IPS-18a (cell line): ENCODE measurements at regions not wholly inside any gene's neighbourhood (a gene's known extent, or its start where the extent isn't known, plus 50 kb on each side); places are given as distances from the start of the nearest gene placed in this dataset.

ENCODE experiments used
- H3K27ac ChIP-seq: one replicate; pipeline ENCODE4 v1.5.1; 2013; ENCODE audit warnings: low read length
- H3K27me3 ChIP-seq: one replicate; pipeline ENCODE4 v1.6.1; 2013; ENCODE audit warnings: mild to moderate bottlenecking, low read length; ENCODE audit not compliant: control insufficient read depth, insufficient read depth
- H3K36me3 ChIP-seq: one replicate; pipeline ENCODE4 v1.6.1; 2013; ENCODE audit warnings: low read depth, low read length; ENCODE audit not compliant: control insufficient read depth
- H3K4me1 ChIP-seq: one replicate; pipeline ENCODE4 v1.6.1; 2013; ENCODE audit warnings: low read depth, low read length; ENCODE audit not compliant: control insufficient read depth
- H3K4me3 ChIP-seq: one replicate; pipeline ENCODE4 v1.5.1; 2013; ENCODE audit warnings: low read length
- H3K9ac ChIP-seq: one replicate; pipeline ENCODE4 v1.6.1; 2013; ENCODE audit warnings: mild to moderate bottlenecking, low read length, moderate library complexity
- H3K9me3 ChIP-seq: one replicate; pipeline ENCODE4 v1.6.1; 2013; ENCODE audit warnings: low read depth, low read length; ENCODE audit not compliant: control insufficient read depth

DNA sequence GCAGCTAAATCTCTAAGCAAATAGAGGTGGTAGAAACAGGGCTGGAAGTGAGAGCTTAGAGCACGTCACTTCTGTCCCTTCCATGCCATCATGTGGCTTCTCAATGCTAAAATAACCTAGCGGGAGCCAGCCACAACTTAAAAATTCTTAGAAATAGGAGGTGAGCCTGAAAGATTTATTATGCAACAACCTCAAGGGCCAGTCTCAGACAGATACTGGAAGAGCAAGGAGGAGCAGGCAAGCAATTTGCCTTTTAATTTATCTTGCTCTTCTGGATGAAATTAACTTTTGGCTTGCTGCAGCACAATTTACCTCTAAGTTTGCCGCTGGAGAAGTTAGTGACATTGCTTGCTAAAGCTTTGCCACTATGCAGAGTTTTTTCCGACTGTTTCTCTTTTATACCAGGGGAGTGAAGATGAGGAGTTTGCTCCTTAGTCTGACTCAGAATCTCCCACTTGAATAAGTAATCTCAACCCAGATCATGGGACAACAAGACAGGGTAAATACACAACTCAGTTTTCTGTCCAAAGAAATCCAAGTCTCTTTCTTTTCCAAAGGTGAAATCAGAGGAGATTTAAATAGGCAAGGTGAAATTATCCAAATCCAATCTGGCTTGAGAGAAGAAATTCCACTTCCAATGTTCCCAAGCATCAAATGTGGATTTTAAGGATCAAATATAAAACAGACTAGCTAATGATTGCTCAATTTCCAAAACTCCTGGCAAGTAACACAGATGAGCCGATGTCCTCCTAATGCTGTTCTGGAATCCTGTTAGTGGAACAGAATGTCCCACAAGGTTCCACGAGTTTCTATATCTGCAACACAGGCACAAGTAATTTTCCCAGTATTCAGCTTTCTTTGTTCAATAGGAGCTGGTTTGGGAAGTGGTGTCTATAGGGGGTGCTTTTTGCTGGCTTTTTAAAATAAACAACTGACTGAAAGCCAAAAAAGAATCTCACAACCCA is 329.4 kb upstream of the RORA start:
- no peaks in the 10 kb centered on the region for H3K27me3 ChIP-seq
- no peak overlapping the region for H3K27ac ChIP-seq
- H3K36me3 ChIP-seq, result no peaks in the 10 kb centered on the region
- no peak overlapping the region for H3K4me3 ChIP-seq
- H3K9me3 ChIP-seq, result no peaks in the 10 kb centered on the region
- H3K4me1 ChIP-seq, result no peaks in the 10 kb centered on the region
- H3K9ac ChIP-seq, result no peak overlapping the region

DNA sequence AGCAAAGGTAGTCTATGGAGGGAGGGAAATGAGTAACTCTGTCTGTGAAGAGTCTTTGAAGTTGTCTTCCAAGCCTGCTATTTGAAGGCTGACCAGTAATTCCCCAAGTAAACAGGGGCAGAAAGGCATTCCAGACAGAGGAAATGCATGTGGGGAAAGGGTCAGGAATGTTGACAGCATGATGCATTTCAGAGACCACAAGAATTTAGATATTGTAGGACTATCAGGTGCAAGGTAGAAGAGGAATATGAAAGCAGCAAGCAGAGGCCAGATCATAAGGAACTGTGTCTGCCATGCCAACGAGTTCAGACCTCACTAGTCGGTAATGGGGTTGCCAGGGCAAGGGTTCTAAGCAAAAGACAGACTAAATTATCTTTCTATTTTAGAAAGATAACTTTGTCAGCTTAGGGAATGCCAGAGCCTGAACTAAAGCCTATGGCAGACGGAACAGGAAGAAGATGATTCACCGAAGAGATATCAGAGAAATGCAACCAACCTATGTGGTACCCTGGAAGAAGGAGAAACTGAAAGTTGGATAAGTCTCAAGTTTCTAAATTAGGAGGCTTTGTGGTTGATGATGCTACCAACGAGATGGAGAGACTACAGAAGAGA is 327.0 kb upstream of the RORA start:
- no peaks in the 10 kb centered on the region for H3K36me3 ChIP-seq
- H3K9ac ChIP-seq, result no peak overlapping the region
- H3K27me3 ChIP-seq, result no peaks in the 10 kb centered on the region
- no peak overlapping the region for H3K4me3 ChIP-seq
- H3K9me3 ChIP-seq, result no peaks in the 10 kb centered on the region
- H3K27ac ChIP-seq, result no peak overlapping the region
- no peaks in the 10 kb centered on the region for H3K4me1 ChIP-seq

- Histone ChIP-seq H3K36me3 (no peaks in the 10 kb centered on the region), H3K4me3 (no peak overlapping the region)
Measured at GRCh38 chr15:61549727-61550126, 320.6 kb upstream of the RORA start.

DNA sequence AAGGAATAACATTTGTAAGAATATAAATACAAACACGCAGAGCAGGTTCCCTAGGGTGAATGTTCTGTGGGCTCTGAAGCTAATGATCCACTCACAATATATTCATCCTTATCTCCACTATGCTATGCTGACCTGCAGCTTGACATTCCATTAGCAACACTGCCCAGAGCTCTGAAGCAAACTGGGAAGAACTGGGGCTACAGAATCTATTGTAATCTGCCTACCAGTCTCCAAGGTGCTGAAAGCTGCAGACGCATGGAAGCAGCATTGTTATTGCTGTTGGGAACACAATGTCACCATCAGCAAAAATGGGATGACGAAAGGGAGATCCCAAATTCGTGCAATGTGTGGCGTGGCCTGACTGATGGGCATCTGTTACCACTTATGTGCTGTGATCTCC is 316.7 kb upstream of the RORA start:
- Histone ChIP-seq H3K9me3 (no peaks in the 10 kb centered on the region), H3K36me3 (no peaks in the 10 kb centered on the region), H3K27ac (no peak overlapping the region), H3K27me3 (no peaks in the 10 kb centered on the region), H3K9ac (no peak overlapping the region), H3K4me3 (no peak overlapping the region), H3K4me1 (no peaks in the 10 kb centered on the region)

More at GRCh38 chr15:61549727-61550126, 320.6 kb upstream of the RORA start:
- H3K9ac ChIP-seq, result no peak overlapping the region
- H3K4me1 ChIP-seq, result no peaks in the 10 kb centered on the region
- H3K9me3 ChIP-seq, result no peaks in the 10 kb centered on the region
- H3K27me3 ChIP-seq, result no peaks in the 10 kb centered on the region
- no peak overlapping the region for H3K27ac ChIP-seq

GRCh38 chr15:61541516-61541915 is 312.4 kb upstream of the RORA start:
- Histone ChIP-seq H3K27me3 (no peaks in the 10 kb centered on the region), H3K4me1 (peaks cover 5% of the 10 kb centered on the region), H3K9ac (no peak overlapping the region)

DNA sequence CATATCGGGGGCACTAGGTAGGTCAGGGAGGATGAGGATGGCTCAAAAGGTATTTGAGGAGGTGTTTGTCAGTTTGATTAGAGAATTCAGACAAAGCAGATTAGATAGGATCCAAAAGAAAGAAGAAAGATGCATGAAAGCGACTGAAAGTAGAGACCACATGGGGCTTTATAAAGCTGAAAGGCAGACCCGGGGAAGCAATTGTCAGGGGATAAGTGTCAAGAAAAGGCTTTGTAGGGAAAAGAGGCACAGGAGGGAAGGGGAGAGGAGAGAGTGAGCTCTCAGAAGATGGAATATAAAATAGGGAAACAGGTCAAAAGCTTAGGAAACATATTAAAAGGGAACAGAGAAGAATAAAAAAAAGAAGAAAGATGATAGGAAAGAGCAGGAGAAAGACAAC is 308.2 kb upstream of the RORA start:
- no peaks in the 10 kb centered on the region for H3K36me3 ChIP-seq
- H3K4me1 ChIP-seq, result peaks cover 5% of the 10 kb centered on the region
- no peaks in the 10 kb centered on the region for H3K27me3 ChIP-seq
- no peaks in the 10 kb centered on the region for H3K9me3 ChIP-seq
- no peak overlapping the region for H3K27ac ChIP-seq
- no peak overlapping the region for H3K9ac ChIP-seq
- no peak overlapping the region for H3K4me3 ChIP-seq

More at GRCh38 chr15:61541516-61541915, 312.4 kb upstream of the RORA start:
- no peaks in the 10 kb centered on the region for H3K36me3 ChIP-seq
- no peak overlapping the region for H3K4me3 ChIP-seq
- no peak overlapping the region for H3K27ac ChIP-seq
- H3K9me3 ChIP-seq, result no peaks in the 10 kb centered on the region

DNA sequence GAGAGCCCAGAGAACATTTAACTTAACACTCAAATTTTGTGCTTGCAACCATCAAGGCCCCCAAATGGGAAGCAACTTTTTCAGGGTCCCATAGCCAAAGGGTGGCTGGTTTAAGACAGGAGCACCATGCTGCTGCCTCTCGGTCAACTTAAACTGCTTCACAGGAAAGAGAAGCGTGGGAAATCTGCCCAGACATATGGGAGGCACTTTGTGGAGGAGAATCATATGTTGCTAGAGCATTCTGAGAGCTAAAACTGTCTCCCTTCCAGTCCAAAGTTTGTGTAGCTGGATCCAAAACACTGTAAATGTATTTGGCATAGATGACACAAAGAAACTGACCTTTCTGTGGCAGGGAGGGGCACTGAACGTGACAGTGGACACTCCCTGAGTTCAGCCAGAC is 305.9 kb upstream of the RORA start:
- Histone ChIP-seq H3K9ac (no peak overlapping the region), H3K9me3 (no peaks in the 10 kb centered on the region), H3K27ac (no peak overlapping the region), H3K27me3 (no peaks in the 10 kb centered on the region), H3K4me1 (peaks cover 5% of the 10 kb centered on the region), H3K4me3 (no peak overlapping the region), H3K36me3 (no peaks in the 10 kb centered on the region)

DNA sequence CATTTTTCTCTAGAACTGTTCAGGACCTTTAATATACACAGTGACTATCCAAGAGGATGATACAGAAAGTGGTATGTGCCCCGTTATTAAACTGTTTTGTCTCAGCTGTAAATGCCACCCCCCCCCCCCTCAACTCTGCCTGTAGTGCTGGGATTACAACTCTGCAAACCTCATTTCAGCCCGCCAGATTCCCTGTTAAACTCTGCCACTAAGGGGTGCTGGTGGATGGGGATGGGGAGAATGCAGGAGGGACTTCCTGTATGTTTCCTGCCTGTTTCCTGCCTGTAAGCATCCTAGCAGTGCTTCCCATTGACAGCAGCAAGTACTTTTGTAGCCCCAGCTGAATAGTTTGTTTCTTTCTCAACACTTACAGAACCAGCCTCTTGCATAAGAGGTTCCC is 301.7 kb upstream of the RORA start:
- H3K4me3 ChIP-seq, result no peak overlapping the region
- H3K9ac ChIP-seq, result no peak overlapping the region
- peaks cover 9% of the 10 kb centered on the region for H3K4me1 ChIP-seq
- no peak overlapping the region for H3K27ac ChIP-seq
- H3K27me3 ChIP-seq, result no peaks in the 10 kb centered on the region
- no peaks in the 10 kb centered on the region for H3K36me3 ChIP-seq
- H3K9me3 ChIP-seq, result no peaks in the 10 kb centered on the region

DNA sequence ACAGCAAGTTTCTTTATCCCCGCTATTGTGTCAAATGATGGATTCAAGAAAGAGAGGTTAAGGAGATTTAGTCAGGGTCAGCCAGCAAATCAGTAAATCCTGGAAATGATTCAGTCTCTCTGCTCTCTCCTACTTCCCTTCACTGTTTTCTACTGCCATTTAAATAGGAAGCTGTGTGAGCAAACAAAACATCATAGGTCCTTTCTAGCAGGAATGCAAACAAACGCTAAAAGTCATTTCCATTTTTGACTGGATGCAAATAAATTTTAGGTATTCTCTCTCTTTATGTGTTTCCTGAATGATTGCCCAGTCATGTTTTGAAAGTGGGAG is 299.4 kb upstream of the RORA start:
- no peaks in the 10 kb centered on the region for H3K9me3 ChIP-seq
- no peaks in the 10 kb centered on the region for H3K36me3 ChIP-seq
- no peaks in the 10 kb centered on the region for H3K27me3 ChIP-seq
- no peak overlapping the region for H3K27ac ChIP-seq
- H3K4me1 ChIP-seq, result peaks cover 9% of the 10 kb centered on the region
- H3K9ac ChIP-seq, result no peak overlapping the region
- no peak overlapping the region for H3K4me3 ChIP-seq

GRCh38 chr15:61527836-61528580 is 298.9 kb upstream of the RORA start:
- Histone ChIP-seq H3K27ac (no peak overlapping the region), H3K4me1 (peaks cover 9% of the 10 kb centered on the region), H3K9ac (no peak overlapping the region), H3K36me3 (no peaks in the 10 kb centered on the region), H3K9me3 (no peaks in the 10 kb centered on the region), H3K4me3 (no peak overlapping the region), H3K27me3 (no peaks in the 10 kb centered on the region)

DNA sequence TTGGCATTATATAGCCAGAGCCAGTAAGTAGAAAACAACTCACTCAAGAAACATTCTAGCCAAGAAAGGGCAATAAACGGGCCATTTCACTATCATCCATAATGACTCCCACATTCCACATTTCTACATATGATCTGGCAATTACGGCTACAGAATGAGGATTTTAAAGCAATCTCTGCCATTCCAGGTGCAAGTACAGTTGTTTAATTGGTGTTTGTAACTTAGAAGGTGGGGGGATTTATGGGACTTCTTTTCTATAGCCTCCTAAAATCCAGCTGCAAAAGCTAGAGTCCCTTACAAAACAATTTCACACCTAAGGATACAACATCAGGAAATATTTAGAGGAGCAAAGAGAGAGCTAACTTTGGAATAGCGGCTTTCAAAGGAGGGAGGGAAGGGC is 295.4 kb upstream of the RORA start:
- Histone ChIP-seq H3K4me3 (no peak overlapping the region), H3K36me3 (no peaks in the 10 kb centered on the region), H3K27me3 (no peaks in the 10 kb centered on the region), H3K9ac (no peak overlapping the region), H3K27ac (no peak overlapping the region), H3K9me3 (no peaks in the 10 kb centered on the region), H3K4me1 (peaks cover 9% of the 10 kb centered on the region)
